PC-3 (cell line): ENCODE measurements at regions not wholly inside any gene's neighbourhood (a gene's known extent, or its start where the extent isn't known, plus 50 kb on each side); places are given as distances from the start of the nearest gene placed in this dataset.

Experiments used
- ATAC-seq: fragments of 200-7000 bp; cut with Tn5 transposase; 2 replicates; pipeline ENCODE4 v1.9.1; 2020; ENCODE audit warnings: mild to moderate bottlenecking, moderate library complexity
- BruUV-seq: library from RNA; stranded (reverse); fragments of 400-500 nt; replicated peaks from 2 replicates; lab custom pipeline; 2021; lab: Mats Ljungman, UMichigan
- CTCF ChIA-PET: fragments of 300-600 bp; sonication (Branson Sonifier 250); formaldehyde crosslinking; loops from one replicate; lab custom pipeline; 2022; ENCODE audit warnings: antibody characterized with exemption; lab: Charles Lee
- POLR2A ChIA-PET: fragments of 300-600 bp; sonication (Branson Sonifier 250); formaldehyde crosslinking; loops from one replicate; lab custom pipeline; 2022; ENCODE audit warnings: antibody characterized with exemption; ENCODE audit not compliant: unreplicated experiment; lab: Charles Lee
- DNase-seq: peaks from one replicate; pipeline ENCODE4 v3.0.0-alpha.2; 2015
- H2AFZ ChIP-seq: fragments of 300-600 bp; sonication (generic); 2 replicates; pipeline ENCODE4 v1.6.0; 2016; ENCODE audit warnings: antibody characterized with exemption, low read length
- H3F3A ChIP-seq: fragments of 300-600 bp; sonication (generic); one replicate; pipeline ENCODE4 v1.6.0; 2017; ENCODE audit warnings: antibody characterized with exemption, low read length, control low read depth, mild to moderate bottlenecking; ENCODE audit not compliant: unreplicated experiment
- H3K27ac ChIP-seq: fragments of 300-600 bp; sonication (generic); 2 replicates; pipeline ENCODE4 v1.5.1; 2016; ENCODE audit warnings: mild to moderate bottlenecking, low read length
- H3K27me3 ChIP-seq: fragments of 300-600 bp; sonication (generic); 2 replicates; pipeline ENCODE4 v1.6.1; 2016; ENCODE audit warnings: low read length, mixed read lengths
- H3K36me3 ChIP-seq: fragments of 300-600 bp; sonication (generic); 2 replicates; pipeline ENCODE4 v1.6.1; 2016; ENCODE audit warnings: low read depth, mixed run types, low read length, mixed read lengths
- H3K4me1 ChIP-seq: fragments of 300-600 bp; sonication (generic); 2 replicates; pipeline ENCODE4 v1.5.1; 2016; ENCODE audit warnings: low read length; ENCODE audit not compliant: insufficient read depth
- H3K4me2 ChIP-seq: fragments of 300-600 bp; sonication (generic); 2 replicates; pipeline ENCODE4 v1.6.0; 2016; ENCODE audit warnings: low read length
- H3K4me3 ChIP-seq: fragments of 300-600 bp; sonication (generic); 2 replicates; pipeline ENCODE4 v1.5.1; 2016; ENCODE audit warnings: mild to moderate bottlenecking, low read length, mixed read lengths
- H3K79me2 ChIP-seq: fragments of 300-600 bp; sonication (generic); 2 replicates; pipeline ENCODE4 v1.6.1; 2017; ENCODE audit warnings: low read length, mixed read lengths
- H3K9ac ChIP-seq: fragments of 300-600 bp; sonication (generic); 2 replicates; pipeline ENCODE4 v1.6.0; 2016; ENCODE audit warnings: mild to moderate bottlenecking, low read length
- H3K9me2 ChIP-seq: fragments of 300-600 bp; sonication (generic); replicated peaks from 2 replicates; pipeline ENCODE4 v1.6.1; 2016; ENCODE audit warnings: mixed run types, low read length, mixed read lengths
- H3K9me3 ChIP-seq: fragments of 300-600 bp; sonication (generic); 2 replicates; pipeline ENCODE4 v1.6.1; 2016; ENCODE audit warnings: low read length, mixed read lengths
- H4K20me1 ChIP-seq: fragments of 300-600 bp; sonication (generic); 2 replicates; pipeline ENCODE4 v1.6.1; 2016; ENCODE audit warnings: low read length, mixed read lengths
- EZH2 ChIP-seq: fragments of 300-600 bp; sonication (generic); IDR thresholded peaks from one replicate; pipeline ENCODE4 v1.6.1; 2017; ENCODE audit warnings: antibody characterized with exemption, mild to moderate bottlenecking, low read length; ENCODE audit not compliant: unreplicated experiment
- EZH2phosphoT487 ChIP-seq: fragments of 300-600 bp; sonication (generic); IDR thresholded peaks from 2 replicates; pipeline ENCODE4 v1.6.1; 2018; ENCODE audit warnings: mild to moderate bottlenecking, antibody characterized with exemption, low read length, borderline replicate concordance
- intact Hi-C: fragments of 100-400 bp; cut with micrococcal nuclease; formaldehyde crosslinking; loops from 2 replicates; pipeline ENCODE4 v1.9.0; 2023
- TF ChIP-seq, protein P1 (sequence below): fragments of 300-600 bp; sonication (generic); conservative IDR thresholded peaks from 2 replicates; pipeline ENCODE4 v1.5.1; 2017; ENCODE audit warnings: antibody characterized with exemption, low read depth, mild to moderate bottlenecking, low read length

- Histone ChIP-seq H3K9me3 (no peaks in the 10 kb centered on the region), H3K9ac (no peak overlapping the region), H3F3A (no peaks in the 10 kb centered on the region), H3K9me2 (no peaks in the 10 kb centered on the region), H3K4me2 (no peak overlapping the region), H2AFZ (no peak overlapping the region), H3K4me1 (no peaks in the 10 kb centered on the region), H3K79me2 (no peaks in the 10 kb centered on the region), H3K27ac (no peak overlapping the region), H3K27me3 (no peaks in the 10 kb centered on the region), H3K36me3 (no peaks in the 10 kb centered on the region), H3K4me3 (no peak overlapping the region), H4K20me1 (no peaks in the 10 kb centered on the region)
- no TSS peak for BruUV-seq
- ChIA-PET POLR2A (no interaction called here), CTCF (no interaction called here)
- intact Hi-C loops, result no loop called here
- ATAC-seq, result no peak
- TF ChIP-seq EZH2, result no peak
- TF ChIP-seq, protein P1, sequence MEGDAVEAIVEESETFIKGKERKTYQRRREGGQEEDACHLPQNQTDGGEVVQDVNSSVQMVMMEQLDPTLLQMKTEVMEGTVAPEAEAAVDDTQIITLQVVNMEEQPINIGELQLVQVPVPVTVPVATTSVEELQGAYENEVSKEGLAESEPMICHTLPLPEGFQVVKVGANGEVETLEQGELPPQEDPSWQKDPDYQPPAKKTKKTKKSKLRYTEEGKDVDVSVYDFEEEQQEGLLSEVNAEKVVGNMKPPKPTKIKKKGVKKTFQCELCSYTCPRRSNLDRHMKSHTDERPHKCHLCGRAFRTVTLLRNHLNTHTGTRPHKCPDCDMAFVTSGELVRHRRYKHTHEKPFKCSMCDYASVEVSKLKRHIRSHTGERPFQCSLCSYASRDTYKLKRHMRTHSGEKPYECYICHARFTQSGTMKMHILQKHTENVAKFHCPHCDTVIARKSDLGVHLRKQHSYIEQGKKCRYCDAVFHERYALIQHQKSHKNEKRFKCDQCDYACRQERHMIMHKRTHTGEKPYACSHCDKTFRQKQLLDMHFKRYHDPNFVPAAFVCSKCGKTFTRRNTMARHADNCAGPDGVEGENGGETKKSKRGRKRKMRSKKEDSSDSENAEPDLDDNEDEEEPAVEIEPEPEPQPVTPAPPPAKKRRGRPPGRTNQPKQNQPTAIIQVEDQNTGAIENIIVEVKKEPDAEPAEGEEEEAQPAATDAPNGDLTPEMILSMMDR, result no peak
- TF ChIP-seq EZH2phosphoT487, result no peak
- DNase-seq, result no peak
Observed at GRCh38 chr5:29247346-29248028, 1946.0 kb upstream of the CDH6 start.

- no peaks in the 10 kb centered on the region for H3K9me3 ChIP-seq
- no peak overlapping the region for H3K9ac ChIP-seq
- TF ChIP-seq EZH2phosphoT487 (no peak), EZH2 (no peak)
- TF ChIP-seq, protein P1, result no peak
- H2AFZ ChIP-seq, result no peak overlapping the region
- no peaks in the 10 kb centered on the region for H3K36me3 ChIP-seq
- intact Hi-C loops, result no loop called here
- BruUV-seq, result no TSS peak
- no peak overlapping the region for H3K27ac ChIP-seq
- no peaks in the 10 kb centered on the region for H4K20me1 ChIP-seq
- no peak for ATAC-seq
- no peaks in the 10 kb centered on the region for H3K27me3 ChIP-seq
- no peaks in the 10 kb centered on the region for H3K4me1 ChIP-seq
- no peak for DNase-seq
- no peak overlapping the region for H3K4me3 ChIP-seq
- CTCF ChIA-PET, result no interaction called here
- POLR2A ChIA-PET, result no interaction called here
- no peaks in the 10 kb centered on the region for H3F3A ChIP-seq
- H3K4me2 ChIP-seq, result no peak overlapping the region
- no peaks in the 10 kb centered on the region for H3K79me2 ChIP-seq
- H3K9me2 ChIP-seq, result no peaks in the 10 kb centered on the region
Observed at GRCh38 chr5:29240379-29240778, 1953.1 kb upstream of the CDH6 start.

DNA sequence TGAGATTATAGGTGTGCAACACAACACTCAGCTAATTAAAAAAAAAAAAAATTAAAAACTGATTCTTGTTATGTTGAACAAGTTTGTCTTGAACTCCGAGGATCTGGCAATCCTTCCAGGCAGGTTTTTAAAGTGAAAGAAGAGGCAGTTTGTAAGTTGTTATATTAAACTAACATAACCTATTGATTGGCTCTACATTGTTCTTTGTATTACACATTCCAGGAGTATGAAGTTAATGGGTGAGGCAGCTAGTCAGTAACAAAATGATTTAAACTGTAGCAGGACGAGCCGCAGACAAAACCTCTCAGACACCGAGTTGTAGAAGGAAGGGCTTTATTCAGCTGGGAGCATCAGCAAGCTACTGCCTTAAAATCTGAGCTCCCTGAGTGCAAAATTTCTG lies 1953.9 kb upstream of the CDH6 start:
- no peaks in the 10 kb centered on the region for H3K36me3 ChIP-seq
- H3K4me2 ChIP-seq, result no peak overlapping the region
- H3F3A ChIP-seq, result no peaks in the 10 kb centered on the region
- ChIA-PET POLR2A (no interaction called here), CTCF (no interaction called here)
- no peak overlapping the region for H3K9ac ChIP-seq
- ATAC-seq (peak; percentile 66), DNase-seq (no peak)
- TF ChIP-seq EZH2phosphoT487 (no peak), EZH2 (no peak)
- TF ChIP-seq, protein P1, result no peak
- no peaks in the 10 kb centered on the region for H4K20me1 ChIP-seq
- no peaks in the 10 kb centered on the region for H3K79me2 ChIP-seq
- no peaks in the 10 kb centered on the region for H3K9me2 ChIP-seq
- H3K4me1 ChIP-seq, result no peaks in the 10 kb centered on the region
- H2AFZ ChIP-seq, result no peak overlapping the region
- H3K4me3 ChIP-seq, result no peak overlapping the region
- no peaks in the 10 kb centered on the region for H3K27me3 ChIP-seq
- no TSS peak for BruUV-seq
- intact Hi-C loops, result no loop called here
- no peaks in the 10 kb centered on the region for H3K9me3 ChIP-seq
- H3K27ac ChIP-seq, result no peak overlapping the region
